Activated T-cell treated with anti-CD3 and anti-CD28 coated beads, Interleukin-2, amount 50 U/mL, for 24 hours (primary cell): ENCODE measurements at regions not wholly inside any gene's neighbourhood (a gene's known extent, or its start where the extent isn't known, plus 50 kb on each side); places are given as distances from the start of the nearest gene placed in this dataset.

Experiments
- DNase-seq: peaks from one replicate; pipeline ENCODE4 v3.0.0-alpha.2; 2020
- H3K27ac Mint-ChIP-seq: 2 replicates; pipeline ENCODE4 v1.8.0; 2020; ENCODE audit warnings: mild to moderate bottlenecking, mixed read lengths
- H3K27me3 Mint-ChIP-seq: 2 replicates; pipeline ENCODE4 v1.8.0; 2020; ENCODE audit warnings: mixed read lengths
- H3K36me3 Mint-ChIP-seq: 2 replicates; pipeline ENCODE4 v1.8.0; 2020; ENCODE audit warnings: low read depth, mixed read lengths
- H3K4me1 Mint-ChIP-seq: 2 replicates; pipeline ENCODE4 v1.8.0; 2020; ENCODE audit warnings: low read depth, mixed read lengths
- H3K4me3 Mint-ChIP-seq: 2 replicates; pipeline ENCODE4 v1.8.0; 2020; ENCODE audit warnings: mild to moderate bottlenecking, moderate library complexity, mixed read lengths
- H3K9me3 Mint-ChIP-seq: 2 replicates; pipeline ENCODE4 v1.8.0; 2020; ENCODE audit warnings: mixed read lengths

DNA sequence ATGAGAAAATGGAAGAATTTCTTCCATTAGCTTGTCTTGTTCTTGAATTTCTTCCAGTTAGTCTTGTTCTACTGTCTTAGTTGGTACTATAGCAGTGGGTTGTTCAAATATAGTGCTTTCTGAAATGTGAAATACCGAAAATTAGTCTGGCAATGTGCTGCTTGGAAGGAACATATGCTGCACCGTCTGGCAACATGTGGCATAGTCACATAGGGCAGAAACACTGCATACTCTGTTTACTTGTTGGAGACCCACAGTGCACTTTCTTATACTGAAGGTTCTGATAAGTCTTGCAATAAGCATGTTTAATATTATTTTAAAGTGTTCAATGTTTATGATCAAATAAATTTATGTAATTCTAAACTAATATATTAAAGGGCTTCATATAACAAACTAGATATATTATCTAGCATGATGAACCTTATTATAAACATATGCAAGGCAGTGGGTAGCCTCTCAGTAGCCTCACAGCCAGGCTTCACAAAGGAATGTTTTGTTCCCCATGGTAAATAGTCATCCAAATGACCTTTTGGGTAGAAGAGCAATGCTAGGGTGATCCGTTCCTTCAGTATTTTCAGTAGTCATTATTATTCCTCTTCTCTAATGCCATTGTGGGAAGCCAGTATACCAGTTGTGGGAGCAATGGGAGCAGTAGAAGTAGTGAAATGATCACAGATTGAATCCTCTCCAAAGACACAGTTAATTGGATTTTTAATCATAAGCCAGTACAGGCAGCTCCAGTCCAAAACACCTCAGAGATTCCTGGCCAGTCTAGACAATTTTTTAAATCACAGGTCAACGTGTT, 1106.7 kb downstream of the DTWD2 start:
- Mint-ChIP-seq H3K9me3 (no peaks in the 10 kb centered on the region), H3K4me3 (no peak overlapping the region), H3K27me3 (no peaks in the 10 kb centered on the region), H3K4me1 (no peaks in the 10 kb centered on the region), H3K27ac (no peak overlapping the region), H3K36me3 (no peaks in the 10 kb centered on the region)
- DNase-seq, result no peak

DNA sequence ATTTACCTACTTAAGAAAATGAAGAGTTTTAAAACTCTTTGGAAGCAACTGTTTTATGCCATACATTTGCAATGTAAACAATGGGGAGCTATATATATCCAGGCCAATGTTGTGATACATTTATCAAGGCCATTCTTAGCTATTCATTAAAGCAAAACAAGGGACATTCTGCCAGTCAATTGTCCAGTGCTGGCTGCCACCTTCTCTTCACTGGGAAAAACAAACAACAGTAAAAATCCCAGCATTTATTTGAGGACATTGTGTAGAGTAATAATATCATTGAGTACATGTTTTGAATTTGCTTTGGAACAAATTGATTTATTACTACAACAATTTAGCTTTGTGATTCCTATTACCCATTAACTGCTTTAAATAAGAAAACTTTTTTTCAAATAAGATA, 1107.4 kb downstream of the DTWD2 start:
- Mint-ChIP-seq H3K4me3 (no peak overlapping the region), H3K27ac (no peak overlapping the region), H3K9me3 (no peaks in the 10 kb centered on the region), H3K4me1 (no peaks in the 10 kb centered on the region), H3K36me3 (no peaks in the 10 kb centered on the region), H3K27me3 (no peaks in the 10 kb centered on the region)
- no peak for DNase-seq

DNA sequence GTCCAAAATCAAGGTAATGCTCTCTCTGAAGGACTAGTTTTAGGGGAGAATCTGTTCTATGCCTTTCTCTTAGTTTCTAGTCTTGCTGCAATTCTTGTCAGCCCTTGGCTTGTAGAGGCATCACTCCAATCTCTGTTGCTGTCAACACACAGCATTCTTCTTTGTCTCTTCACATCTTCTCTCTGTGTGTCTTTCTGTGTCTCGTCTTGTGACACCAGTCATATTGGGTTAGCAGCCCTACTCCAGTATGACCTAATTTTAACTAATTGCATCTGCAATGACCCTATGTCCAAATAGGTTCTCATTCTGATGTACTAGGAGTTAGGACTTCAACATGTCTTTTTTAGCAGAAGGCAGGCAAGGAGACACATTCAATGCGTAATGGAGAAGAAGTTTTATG, 1110.6 kb downstream of the DTWD2 start:
- Mint-ChIP-seq H3K27me3 (no peaks in the 10 kb centered on the region), H3K4me3 (no peak overlapping the region), H3K4me1 (no peaks in the 10 kb centered on the region), H3K9me3 (peaks cover 8% of the 10 kb centered on the region), H3K36me3 (no peaks in the 10 kb centered on the region), H3K27ac (no peak overlapping the region)
- no peak for DNase-seq

- Mint-ChIP-seq H3K4me3 (no peak overlapping the region), H3K4me1 (no peaks in the 10 kb centered on the region), H3K36me3 (no peaks in the 10 kb centered on the region), H3K27ac (no peak overlapping the region), H3K27me3 (no peaks in the 10 kb centered on the region), H3K9me3 (peaks cover 12% of the 10 kb centered on the region)
- no peak for DNase-seq
Observed at GRCh38 chr5:117872798-117873368, 1115.5 kb downstream of the DTWD2 start.

GRCh38 chr5:117869596-117869995, 1118.8 kb downstream of the DTWD2 start:
- Mint-ChIP-seq H3K27me3 (no peaks in the 10 kb centered on the region), H3K4me1 (no peaks in the 10 kb centered on the region), H3K4me3 (no peak overlapping the region), H3K9me3 (peaks cover 12% of the 10 kb centered on the region), H3K27ac (no peak overlapping the region), H3K36me3 (no peaks in the 10 kb centered on the region)
- no peak for DNase-seq

GRCh38 chr5:117863586-117864296, 1124.6 kb downstream of the DTWD2 start:
- no peak for DNase-seq
- no peaks in the 10 kb centered on the region for H3K4me1 Mint-ChIP-seq
- H3K27ac Mint-ChIP-seq, result no peak overlapping the region
- peaks cover 3% of the 10 kb centered on the region for H3K9me3 Mint-ChIP-seq
- H3K4me3 Mint-ChIP-seq, result no peak overlapping the region
- H3K36me3 Mint-ChIP-seq, result no peaks in the 10 kb centered on the region
- H3K27me3 Mint-ChIP-seq, result no peaks in the 10 kb centered on the region

DNA sequence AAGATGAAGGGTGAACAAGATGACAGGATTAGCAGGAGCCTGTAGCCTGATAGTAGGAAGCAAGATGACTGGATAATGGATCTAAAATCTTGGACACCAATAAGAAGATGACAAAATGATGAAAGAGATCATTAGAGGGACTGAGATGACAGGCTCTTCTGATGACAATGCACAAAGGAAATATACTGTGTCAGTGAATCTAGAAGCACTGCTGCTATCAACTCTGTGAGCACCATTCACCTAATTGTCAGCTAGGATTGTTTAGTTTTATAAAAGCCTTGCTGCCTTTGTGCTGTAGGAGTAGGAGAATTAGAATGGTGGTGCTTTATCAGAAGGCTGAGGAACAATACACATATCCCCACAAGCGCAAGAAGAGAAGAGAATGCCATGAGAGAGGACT, 1127.8 kb downstream of the DTWD2 start:
- DNase-seq, result no peak
- no peak overlapping the region for H3K4me3 Mint-ChIP-seq
- no peak overlapping the region for H3K27ac Mint-ChIP-seq
- no peaks in the 10 kb centered on the region for H3K4me1 Mint-ChIP-seq
- no peaks in the 10 kb centered on the region for H3K36me3 Mint-ChIP-seq
- peaks cover 3% of the 10 kb centered on the region for H3K9me3 Mint-ChIP-seq
- H3K27me3 Mint-ChIP-seq, result no peaks in the 10 kb centered on the region

- no peak overlapping the region for H3K27ac Mint-ChIP-seq
- no peak for DNase-seq
- H3K36me3 Mint-ChIP-seq, result no peaks in the 10 kb centered on the region
- H3K4me3 Mint-ChIP-seq, result no peak overlapping the region
- peaks cover 8% of the 10 kb centered on the region for H3K9me3 Mint-ChIP-seq
- no peaks in the 10 kb centered on the region for H3K4me1 Mint-ChIP-seq
- no peaks in the 10 kb centered on the region for H3K27me3 Mint-ChIP-seq
Observed at GRCh38 chr5:117859176-117859575, 1129.2 kb downstream of the DTWD2 start.

- Mint-ChIP-seq H3K27me3 (no peaks in the 10 kb centered on the region), H3K9me3 (peaks cover 5% of the 10 kb centered on the region), H3K36me3 (no peaks in the 10 kb centered on the region), H3K27ac (no peak overlapping the region), H3K4me1 (no peaks in the 10 kb centered on the region), H3K4me3 (no peak overlapping the region)
- no peak for DNase-seq
Observed at GRCh38 chr5:117856713-117857112, 1131.6 kb downstream of the DTWD2 start.

DNA sequence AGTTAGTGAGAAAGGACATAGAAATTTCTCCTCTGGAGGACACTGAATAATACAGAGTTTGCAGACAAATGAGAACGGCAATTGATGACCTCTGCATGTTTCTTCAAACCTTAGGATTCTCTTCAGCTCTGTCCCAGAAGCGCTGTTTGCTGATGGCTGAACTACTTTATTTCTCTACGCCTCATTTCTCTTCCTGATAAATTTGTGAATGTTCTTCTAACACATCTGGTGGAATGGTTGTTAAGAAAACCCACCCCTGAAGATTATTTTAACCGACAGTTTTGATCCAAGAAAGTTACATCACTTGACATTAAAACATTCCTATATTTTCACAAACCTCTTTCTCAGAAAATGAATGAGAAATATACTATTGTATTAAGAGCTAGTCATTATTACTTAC, 1150.6 kb downstream of the DTWD2 start:
- Mint-ChIP-seq H3K27ac (no peak overlapping the region), H3K9me3 (peaks cover 6% of the 10 kb centered on the region), H3K4me1 (no peaks in the 10 kb centered on the region), H3K36me3 (no peaks in the 10 kb centered on the region), H3K4me3 (no peak overlapping the region), H3K27me3 (no peaks in the 10 kb centered on the region)
- no peak for DNase-seq

GRCh38 chr5:117833691-117834090, 1154.7 kb downstream of the DTWD2 start:
- Mint-ChIP-seq H3K4me1 (no peaks in the 10 kb centered on the region), H3K4me3 (no peak overlapping the region), H3K36me3 (no peaks in the 10 kb centered on the region), H3K27ac (no peak overlapping the region), H3K27me3 (no peaks in the 10 kb centered on the region), H3K9me3 (peaks cover 12% of the 10 kb centered on the region)
- no peak for DNase-seq

DNA sequence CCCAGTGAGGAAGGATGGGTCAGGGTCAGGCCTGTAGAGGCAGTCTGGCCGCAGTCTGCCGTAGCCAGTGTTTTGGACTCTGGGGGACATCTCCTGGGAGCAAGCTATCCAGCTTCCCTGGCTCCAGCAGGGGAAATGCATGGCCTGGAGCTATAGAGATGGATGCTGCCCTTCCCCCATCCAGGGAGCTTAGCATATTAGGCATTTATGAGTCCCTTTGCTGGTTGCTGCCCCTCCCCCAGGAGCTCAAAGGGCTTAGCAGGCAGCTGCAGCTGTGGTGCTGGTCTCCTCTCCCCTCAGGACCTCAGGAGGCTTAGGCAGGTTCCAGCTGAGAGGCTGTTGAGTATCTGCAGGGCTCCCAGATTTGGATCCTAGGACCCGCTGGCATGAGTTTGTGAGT, 1158.7 kb downstream of the DTWD2 start:
- Mint-ChIP-seq H3K9me3 (peaks cover 16% of the 10 kb centered on the region), H3K4me3 (no peak overlapping the region), H3K36me3 (no peaks in the 10 kb centered on the region), H3K4me1 (no peaks in the 10 kb centered on the region), H3K27me3 (no peaks in the 10 kb centered on the region), H3K27ac (no peak overlapping the region)
- no peak for DNase-seq

DNA sequence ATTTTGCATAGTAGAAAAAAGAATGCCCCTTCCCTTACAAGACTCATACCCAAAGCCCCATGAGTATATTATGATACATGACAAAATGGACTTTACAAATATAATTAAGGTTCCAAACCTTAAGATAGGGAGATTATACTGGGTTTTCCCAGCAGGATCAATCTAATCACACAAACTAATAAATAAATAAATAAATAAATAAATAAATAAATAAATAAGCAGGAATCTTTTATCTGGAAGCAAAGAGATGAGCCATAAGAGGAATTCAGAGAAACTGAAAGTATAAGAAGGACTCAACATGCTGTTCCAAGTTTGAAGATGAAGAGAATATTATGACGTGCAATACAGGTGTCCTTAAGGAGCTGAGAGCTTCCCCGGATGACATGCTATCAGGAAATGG, 1174.5 kb downstream of the DTWD2 start:
- no peak overlapping the region for H3K27ac Mint-ChIP-seq
- H3K9me3 Mint-ChIP-seq, result peaks cover 12% of the 10 kb centered on the region
- H3K36me3 Mint-ChIP-seq, result no peaks in the 10 kb centered on the region
- H3K27me3 Mint-ChIP-seq, result no peaks in the 10 kb centered on the region
- H3K4me1 Mint-ChIP-seq, result no peaks in the 10 kb centered on the region
- DNase-seq, result no peak
- no peak overlapping the region for H3K4me3 Mint-ChIP-seq

- Mint-ChIP-seq H3K4me3 (no peak overlapping the region), H3K36me3 (no peaks in the 10 kb centered on the region), H3K27me3 (no peaks in the 10 kb centered on the region), H3K27ac (no peak overlapping the region), H3K9me3 (peaks cover 12% of the 10 kb centered on the region), H3K4me1 (no peaks in the 10 kb centered on the region)
- DNase-seq, result no peak
Observed at GRCh38 chr5:117812861-117813260, 1175.5 kb downstream of the DTWD2 start.

DNA sequence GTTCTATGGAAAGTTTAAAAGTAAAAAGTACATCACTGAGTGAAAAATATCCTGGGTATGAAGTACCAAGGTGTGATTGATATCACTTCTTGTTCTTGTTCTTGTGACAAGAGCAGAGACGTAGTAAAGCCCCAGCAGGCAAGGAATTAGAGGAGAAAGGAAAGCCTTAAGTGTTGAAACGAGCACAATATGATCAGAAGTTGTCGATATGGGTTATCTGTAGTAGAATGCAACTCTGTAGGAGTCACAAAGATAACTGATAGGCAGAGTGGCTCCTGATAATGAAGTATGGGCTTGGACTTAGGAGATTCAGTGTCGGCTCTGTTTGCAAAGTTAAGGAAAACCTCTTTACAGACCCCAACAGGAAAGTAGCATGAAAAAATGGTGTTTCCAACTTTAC, 1179.1 kb downstream of the DTWD2 start:
- no peak overlapping the region for H3K27ac Mint-ChIP-seq
- H3K4me3 Mint-ChIP-seq, result no peak overlapping the region
- H3K9me3 Mint-ChIP-seq, result peaks cover 8% of the 10 kb centered on the region
- no peaks in the 10 kb centered on the region for H3K36me3 Mint-ChIP-seq
- H3K4me1 Mint-ChIP-seq, result no peaks in the 10 kb centered on the region
- DNase-seq, result no peak
- H3K27me3 Mint-ChIP-seq, result no peaks in the 10 kb centered on the region
